H54 (cell line): ENCODE measurements at regions not wholly inside any gene's neighbourhood (a gene's known extent, or its start where the extent isn't known, plus 50 kb on each side); places are given as distances from the start of the nearest gene placed in this dataset.
"Not testable (repeated sequence)": the region's sequence is repeated elsewhere in the genome, so short reads cannot be mapped to it uniquely, and the experiment has no call there.

Source experiments
- DNase-seq: peaks from one replicate; pipeline ENCODE4 v3.0.0; 2011; ENCODE audit warnings: low spot score, mixed read lengths; ENCODE audit not compliant: insufficient read length
- FAIRE-seq: peaks from 3 replicates; lab custom pipeline; 2011; peaks lifted over from hg19 to GRCh38; lab: Jason Lieb, UNC
- POLR2A ChIP-seq: IDR thresholded peaks from 2 replicates; pipeline ENCODE4 v1.6.1; 2011; ENCODE audit warnings: low read depth, mild to moderate bottlenecking, low read length

DNA sequence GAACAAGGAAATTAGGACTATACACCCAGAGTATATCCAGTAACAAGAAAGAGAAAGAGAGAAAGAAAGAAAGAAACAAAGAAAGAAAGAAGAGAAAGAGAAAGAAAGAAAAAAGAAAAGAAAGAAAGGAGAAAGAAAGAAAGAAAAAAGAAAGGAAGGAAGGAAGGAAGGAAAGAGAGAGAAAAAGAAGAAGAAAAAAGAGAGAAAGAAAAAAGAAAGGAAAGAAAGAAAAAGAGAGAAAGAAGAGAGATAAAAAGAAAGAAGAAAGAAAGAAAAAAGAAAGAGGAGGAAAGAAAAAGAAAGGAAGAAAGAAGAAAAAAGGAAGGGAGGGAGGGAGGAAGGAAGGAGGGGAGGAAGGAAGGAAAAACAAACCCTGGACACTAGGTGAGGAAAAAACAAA, 981.8 kb downstream of the TBC1D32 start:
- FAIRE-seq (no peak), DNase-seq (no peak)
- no peak for TF ChIP-seq POLR2A

DNA sequence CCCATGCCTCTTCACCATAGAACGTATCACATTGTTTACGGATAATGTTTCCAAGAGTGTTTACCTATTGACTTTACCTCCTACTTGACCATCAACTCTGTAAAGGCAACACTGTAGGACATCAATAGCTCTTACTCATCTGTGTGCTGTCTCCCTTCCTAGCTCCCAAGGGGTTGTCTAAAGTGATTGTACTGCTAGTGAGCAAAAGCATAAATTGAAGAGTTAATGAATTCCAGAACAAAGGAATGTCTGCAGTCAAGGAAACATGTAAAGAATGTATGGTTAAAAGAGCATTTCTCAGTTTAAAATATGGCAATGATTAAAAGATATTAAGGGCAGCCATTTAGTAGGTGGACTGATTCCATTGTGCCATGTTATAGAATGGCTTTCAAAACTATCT, 985.4 kb downstream of the TBC1D32 start:
- DNase-seq = no peak
- TF ChIP-seq POLR2A = no peak
- FAIRE-seq = no peak

DNA sequence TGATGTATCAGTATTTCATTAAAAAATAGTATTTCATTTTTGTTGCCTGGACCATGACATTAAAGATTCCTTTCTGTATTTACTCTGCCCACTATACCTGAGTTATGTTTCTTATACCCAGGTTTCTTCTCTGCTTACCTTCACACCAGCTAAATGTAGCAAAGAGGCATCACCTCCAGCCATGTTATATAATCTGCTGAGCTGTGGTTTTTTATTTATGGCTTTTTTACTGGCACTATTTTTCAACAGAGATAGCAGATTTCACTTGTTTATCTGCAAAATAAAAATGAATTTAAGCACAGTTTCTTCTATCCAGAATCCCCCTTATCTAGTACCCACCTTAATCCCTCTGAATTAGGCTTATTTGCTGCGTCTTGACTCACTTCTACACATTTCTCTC, 979.0 kb upstream of the MAN1A1 start:
- no peak for FAIRE-seq
- DNase-seq = no peak
- no peak for TF ChIP-seq POLR2A

DNA sequence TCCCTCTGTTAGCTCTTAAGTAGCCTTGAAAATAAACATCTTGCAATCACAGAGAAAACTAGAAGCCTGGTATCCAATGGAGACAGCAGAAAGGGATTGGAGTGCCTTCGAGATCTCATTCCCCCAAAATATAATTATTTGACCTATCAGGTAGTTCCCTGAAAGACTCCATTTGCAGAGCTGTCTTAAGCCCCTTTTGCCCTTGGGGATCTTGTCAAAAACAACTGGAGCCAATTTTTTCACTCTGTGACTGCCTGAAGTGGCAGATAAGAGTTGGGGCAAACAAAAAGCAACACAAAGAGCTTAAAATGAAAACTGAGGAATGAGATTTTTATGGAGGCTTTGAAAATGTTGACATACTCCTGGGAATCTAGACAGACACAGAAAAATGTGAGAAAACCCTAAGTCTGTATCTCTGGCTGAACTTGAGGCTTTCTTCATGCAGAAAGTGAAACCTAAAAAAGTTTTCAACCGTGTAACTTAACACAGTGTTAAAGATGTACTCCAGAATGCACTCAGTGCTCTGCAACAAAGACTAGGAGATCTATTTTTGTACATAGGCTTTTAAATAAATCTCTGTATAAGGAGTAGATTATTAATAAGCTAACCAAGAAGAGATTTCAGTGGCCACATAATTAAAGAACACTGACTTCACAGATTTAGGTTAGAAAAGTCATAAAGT, 971.1 kb upstream of the MAN1A1 start:
- FAIRE-seq = no peak
- TF ChIP-seq POLR2A = no peak

GRCh38 chr6:120304223-120304622, 954.7 kb upstream of the MAN1A1 start:
- no peak for DNase-seq
- no peak for FAIRE-seq
- no peak for TF ChIP-seq POLR2A

More for the DNA sequence above, 971.1 kb upstream of the MAN1A1 start:
- DNase-seq = no peak

DNA sequence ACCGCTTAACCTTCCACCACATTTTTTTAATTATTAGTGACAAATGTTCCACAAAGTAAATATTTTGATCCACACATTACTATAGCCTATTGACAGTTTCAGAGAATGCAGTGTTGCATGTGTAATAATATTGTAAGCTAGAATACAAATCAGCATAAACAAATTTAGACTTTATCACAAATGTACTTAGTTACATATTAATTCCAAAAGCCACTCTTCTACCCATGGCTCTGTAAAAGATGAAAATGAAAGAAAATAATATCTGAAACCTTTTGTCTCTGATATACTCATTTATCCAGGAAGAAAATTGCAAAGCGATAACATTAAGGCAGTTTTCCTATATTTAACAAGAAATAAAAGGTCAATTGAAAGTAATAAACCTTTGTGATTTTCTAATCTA, 954.0 kb upstream of the MAN1A1 start:
- DNase-seq = no peak
- no peak for TF ChIP-seq POLR2A
- no peak for FAIRE-seq

DNA sequence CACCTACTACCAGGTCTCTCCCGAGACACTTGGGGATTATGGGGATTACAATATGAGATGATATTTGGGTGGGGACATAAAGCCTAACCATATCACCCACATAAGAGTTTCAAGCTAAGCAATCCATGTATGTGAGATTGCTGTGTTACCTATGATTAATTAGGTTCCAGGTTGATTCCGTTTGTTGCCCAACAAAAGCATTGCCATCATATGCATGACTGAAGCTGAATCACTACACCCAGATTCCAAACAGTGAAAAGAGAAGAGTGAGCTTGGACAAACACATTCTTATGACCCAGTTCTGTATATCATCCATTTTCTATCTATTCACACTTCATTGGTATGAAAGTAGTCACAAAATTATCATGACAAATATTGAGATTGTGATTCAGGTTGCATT, 952.5 kb upstream of the MAN1A1 start:
- TF ChIP-seq POLR2A = no peak
- no peak for FAIRE-seq
- DNase-seq = no peak

GRCh38 chr6:120290964-120291363, 941.4 kb upstream of the MAN1A1 start:
- no peak for FAIRE-seq

GRCh38 chr6:120282005-120282404, 932.4 kb upstream of the MAN1A1 start:
- TF ChIP-seq POLR2A = no peak

More at GRCh38 chr6:120290964-120291363, 941.4 kb upstream of the MAN1A1 start:
- TF ChIP-seq POLR2A = no peak
- no peak for DNase-seq

GRCh38 chr6:120279466-120280167, 930.1 kb upstream of the MAN1A1 start:
- FAIRE-seq = no peak
- no peak for TF ChIP-seq POLR2A
- no peak for DNase-seq

More at GRCh38 chr6:120282005-120282404, 932.4 kb upstream of the MAN1A1 start:
- no peak for FAIRE-seq
- DNase-seq = no peak

DNA sequence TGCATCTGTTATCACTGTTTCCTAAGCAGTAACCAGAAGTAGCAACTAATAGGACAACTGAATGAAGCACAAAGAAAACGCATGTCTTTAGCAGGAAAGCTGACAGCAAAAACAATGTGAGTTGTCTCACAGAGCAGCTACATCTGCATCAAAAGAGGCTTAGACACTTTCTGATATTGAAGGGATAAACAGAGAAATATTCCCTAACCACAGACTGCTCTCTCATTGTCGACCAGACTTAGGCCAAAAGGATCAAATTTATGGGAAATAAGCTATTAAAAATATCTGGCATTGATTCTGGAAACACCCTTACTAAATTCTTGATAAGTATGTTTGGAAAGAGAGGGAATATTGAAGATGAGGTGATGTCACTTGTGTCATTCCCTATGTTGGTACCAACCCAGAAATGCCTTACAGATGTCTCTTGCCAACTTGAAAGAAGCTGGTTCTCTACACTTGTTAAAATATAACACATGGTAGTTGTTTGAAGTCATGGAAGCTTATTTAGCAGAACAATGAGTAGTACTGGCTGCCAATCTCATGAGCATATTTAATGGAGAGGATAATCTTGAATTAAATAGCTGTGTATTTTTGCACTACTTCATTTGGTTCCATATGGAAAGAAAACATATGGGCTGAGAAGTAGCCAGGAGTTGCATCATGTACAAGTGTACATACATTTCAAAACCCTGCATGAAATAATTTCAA, 929.3 kb upstream of the MAN1A1 start:
- DNase-seq = no peak
- no peak for TF ChIP-seq POLR2A
- FAIRE-seq = no peak

GRCh38 chr6:120274547-120274946, 925.0 kb upstream of the MAN1A1 start:
- FAIRE-seq (no peak), DNase-seq (no peak)
- no peak for TF ChIP-seq POLR2A

DNA sequence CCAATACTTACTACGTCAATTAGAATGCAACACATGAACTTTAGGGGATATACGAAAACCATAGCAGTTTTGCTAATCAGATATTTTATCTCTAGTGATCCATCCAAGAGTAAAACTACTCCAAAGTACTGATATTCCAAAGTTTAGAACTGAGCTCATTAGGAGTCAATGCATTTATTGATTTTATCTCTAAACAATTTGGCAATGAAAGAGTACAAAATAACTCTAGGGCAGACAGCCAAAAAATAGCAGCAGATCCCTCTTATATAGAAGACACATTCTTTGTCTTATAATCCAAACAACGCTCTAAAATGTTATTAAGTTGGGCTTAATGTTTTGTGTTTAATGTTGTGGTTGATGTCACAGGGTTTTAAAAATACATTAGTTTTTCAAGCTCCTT, 923.9 kb upstream of the MAN1A1 start:
- TF ChIP-seq POLR2A = no peak
- FAIRE-seq = no peak
- no peak for DNase-seq

- TF ChIP-seq POLR2A = no peak
- FAIRE-seq (no peak), DNase-seq (no peak)
Observed at GRCh38 chr6:120272038-120272437, 922.5 kb upstream of the MAN1A1 start.

DNA sequence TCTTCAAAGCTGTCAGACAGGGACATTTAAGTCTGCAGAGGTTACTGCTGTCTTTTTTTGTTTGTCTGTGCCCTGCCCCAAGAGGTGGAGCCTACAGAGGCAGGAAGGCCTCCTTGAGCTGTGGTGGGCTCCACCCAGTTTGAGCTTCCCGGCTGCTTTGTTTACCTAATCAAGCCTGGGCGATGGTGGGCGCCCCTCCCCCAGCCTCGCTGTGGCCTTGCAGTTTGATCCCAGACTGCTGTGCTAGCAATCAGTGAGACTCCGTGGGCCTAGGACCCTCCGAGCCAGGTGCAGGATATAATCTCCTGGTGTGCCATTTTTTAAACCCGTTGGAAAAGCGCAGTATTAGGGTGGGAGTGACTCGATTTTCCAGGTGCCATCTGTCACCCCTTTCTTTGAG, 918.7 kb upstream of the MAN1A1 start:
- DNase-seq, FAIRE-seq: not testable (repeated sequence)
